ENCODE measurements at regions not wholly inside any gene's neighbourhood (a gene's known extent, or its start where the extent isn't known, plus 50 kb on each side); places are given as distances from the start of the nearest gene placed in this dataset.
"Not testable (repeated sequence)": the region's sequence is repeated elsewhere in the genome, so short reads cannot be mapped to it uniquely, and the experiment has no call there.

DNA sequence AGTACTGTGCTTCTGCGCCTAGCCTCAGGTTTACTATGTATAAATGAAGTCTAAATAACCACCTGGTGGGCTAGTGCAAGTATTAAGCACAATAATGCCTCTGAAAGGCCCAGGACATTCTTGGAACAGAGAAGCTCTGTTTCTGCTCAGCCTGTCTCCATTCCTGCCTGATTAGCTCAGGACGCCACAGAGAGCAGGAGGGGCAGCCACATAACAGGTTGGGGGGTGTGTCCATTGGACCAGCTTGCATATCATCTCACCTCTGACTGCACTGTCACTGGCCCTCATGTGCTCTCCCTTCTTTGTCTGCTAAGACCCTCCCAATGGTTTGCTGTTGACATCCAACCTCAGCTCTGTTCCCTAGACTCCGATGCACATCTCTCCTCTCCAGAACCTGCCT lies 52.8 kb upstream of the IKZF1 start:
- Mint-ChIP-seq H3K27me3 (no peaks in the 10 kb centered on the region), H3K27ac (no peak overlapping the region), H3K4me3 (no peak overlapping the region), H3K4me1 (ENCODE audit: low read depth in 2 of 2) (peaks cover 4 to 17% of the 10 kb centered on the region in 2 donors), H3K9me3 (no peaks in the 10 kb centered on the region), H3K36me3 (ENCODE audit: insufficient read depth) (peaks cover 5% of the 10 kb centered on the region)
- DNase-seq (no peak), ATAC-seq (replicated peaks) (no peak)

DNA sequence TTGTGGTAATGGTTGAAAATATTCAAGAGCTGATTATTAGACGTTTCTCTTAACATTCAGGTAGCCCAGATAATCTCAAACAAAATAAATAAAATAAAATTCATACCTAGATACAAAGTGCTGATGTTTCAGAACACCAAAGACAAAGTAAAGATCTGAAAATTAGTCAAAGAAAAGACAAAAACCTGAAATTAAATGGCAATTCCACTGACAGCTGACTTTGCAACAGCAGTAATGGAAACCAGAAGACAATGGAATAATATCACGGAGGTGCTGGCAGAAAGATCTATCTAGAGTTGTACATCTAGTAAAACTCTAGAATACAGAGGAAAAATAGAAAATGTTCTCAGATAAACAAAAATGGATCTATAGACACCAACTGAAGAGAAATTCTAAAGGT lies 58.0 kb upstream of the IKZF1 start:
- H3K4me3 Mint-ChIP-seq = no peak overlapping the region
- no peaks in the 10 kb centered on the region for H3K27me3 Mint-ChIP-seq
- no peak overlapping the region for H3K27ac Mint-ChIP-seq
- H3K4me1 Mint-ChIP-seq (ENCODE audit: low read depth in 2 of 2) = peaks cover 3 to 15% of the 10 kb centered on the region in 2 donors
- no peak for DNase-seq
- ATAC-seq (replicated peaks) = no peak
- H3K36me3 Mint-ChIP-seq (ENCODE audit: insufficient read depth) = no peaks in the 10 kb centered on the region
- peaks cover 0 to 7% of the 10 kb centered on the region in 2 donors for H3K9me3 Mint-ChIP-seq

DNA sequence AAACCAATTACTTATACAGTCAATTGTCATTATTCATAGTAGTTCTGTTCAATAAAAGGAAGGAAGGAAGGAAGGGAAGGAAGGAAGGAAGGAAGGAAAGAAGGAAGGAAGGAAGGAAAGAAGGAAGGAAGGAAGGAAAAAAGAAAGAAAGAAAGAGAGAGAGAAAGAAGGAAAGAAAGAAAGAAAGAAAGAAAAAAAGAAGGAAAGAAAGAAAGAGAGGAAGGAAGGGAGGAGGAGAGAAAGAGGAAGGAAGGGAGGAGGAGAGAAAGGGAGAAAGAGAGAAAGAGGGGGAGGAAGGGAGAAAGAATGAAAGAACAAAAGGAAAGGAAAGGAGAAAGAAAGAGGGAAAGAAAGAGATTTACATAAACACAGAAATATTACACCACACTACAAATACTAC lies 62.4 kb upstream of the IKZF1 start:
- not testable (repeated sequence) for DNase-seq; ATAC-seq (replicated peaks); H3K27ac Mint-ChIP-seq; H3K9me3 Mint-ChIP-seq; H3K27me3 Mint-ChIP-seq; H3K4me3 Mint-ChIP-seq; H3K36me3 Mint-ChIP-seq (ENCODE audit: insufficient read depth)
- H3K4me1 Mint-ChIP-seq (ENCODE audit: low read depth in 2 of 2) = peaks cover 3 to 22% of the 10 kb centered on the region in 2 donors

DNA sequence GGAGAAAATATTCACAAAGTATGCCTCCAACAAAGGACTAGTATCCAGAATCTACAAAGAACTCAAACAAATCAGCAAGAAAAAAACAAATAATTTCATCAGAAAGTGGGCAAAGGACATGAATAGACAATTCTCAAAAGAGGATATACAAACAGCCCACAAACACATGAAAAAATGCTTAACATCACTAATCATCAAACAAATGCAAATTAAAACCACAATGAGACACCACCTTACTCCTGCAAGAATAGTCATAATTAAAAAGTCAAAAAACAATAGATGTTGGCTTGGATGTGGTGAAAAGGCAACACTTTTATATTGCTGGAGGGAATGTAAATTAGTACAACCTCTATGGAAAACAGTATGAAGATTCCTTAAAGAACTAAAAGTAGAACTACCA lies 63.8 kb upstream of the IKZF1 start:
- H3K4me3 Mint-ChIP-seq = not testable (repeated sequence)

DNA sequence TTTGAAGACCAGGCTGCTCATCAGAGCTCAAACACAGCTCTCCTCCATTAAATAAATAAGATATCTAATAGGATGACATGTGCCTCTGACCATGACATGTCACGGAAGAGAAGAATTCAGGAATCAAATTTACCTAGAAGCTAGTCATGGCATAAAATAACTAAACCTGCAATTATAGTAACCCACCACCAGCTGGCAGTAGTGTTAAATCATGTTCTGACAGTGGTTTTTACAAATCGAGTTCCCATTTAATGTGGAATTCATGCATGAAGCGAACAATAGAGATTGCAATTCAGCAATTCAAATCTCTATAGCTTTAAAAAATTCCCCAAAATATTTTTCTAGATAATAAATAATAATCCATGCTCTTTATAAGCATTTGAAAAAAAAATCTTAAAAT lies 74.6 kb upstream of the IKZF1 start:
- DNase-seq (no peak), ATAC-seq (replicated peaks) (no peak)
- no peaks in the 10 kb centered on the region for H3K9me3 Mint-ChIP-seq
- H3K27ac Mint-ChIP-seq = no peak overlapping the region
- peaks cover 13 to 19% of the 10 kb centered on the region in 2 donors for H3K4me1 Mint-ChIP-seq (ENCODE audit: low read depth in 2 of 2)
- H3K27me3 Mint-ChIP-seq = no peaks in the 10 kb centered on the region
- no peak overlapping the region for H3K4me3 Mint-ChIP-seq
- no peaks in the 10 kb centered on the region for H3K36me3 Mint-ChIP-seq (ENCODE audit: insufficient read depth)

More for the DNA sequence above, 63.8 kb upstream of the IKZF1 start:
- ATAC-seq (replicated peaks); H3K9me3 Mint-ChIP-seq; H3K27ac Mint-ChIP-seq; H3K27me3 Mint-ChIP-seq; H3K36me3 Mint-ChIP-seq (ENCODE audit: insufficient read depth); DNase-seq: not testable (repeated sequence)
- H3K4me1 Mint-ChIP-seq (ENCODE audit: low read depth in 2 of 2) = peaks cover 3 to 23% of the 10 kb centered on the region in 2 donors

- Mint-ChIP-seq H3K27me3 (no peaks in the 10 kb centered on the region), H3K4me1 (ENCODE audit: low read depth in 2 of 2) (peaks cover 13 to 19% of the 10 kb centered on the region in 2 donors), H3K27ac (peak overlapping the region; percentile 13 to 59), H3K9me3 (no peaks in the 10 kb centered on the region), H3K4me3 (peak overlapping the region; percentile 41 to 64), H3K36me3 (ENCODE audit: insufficient read depth) (no peaks in the 10 kb centered on the region)
- ATAC-seq (replicated peaks) (no peak), DNase-seq (no peak)
Observed at GRCh38 chr7:50228148-50228547, 76.4 kb upstream of the IKZF1 start.

DNA sequence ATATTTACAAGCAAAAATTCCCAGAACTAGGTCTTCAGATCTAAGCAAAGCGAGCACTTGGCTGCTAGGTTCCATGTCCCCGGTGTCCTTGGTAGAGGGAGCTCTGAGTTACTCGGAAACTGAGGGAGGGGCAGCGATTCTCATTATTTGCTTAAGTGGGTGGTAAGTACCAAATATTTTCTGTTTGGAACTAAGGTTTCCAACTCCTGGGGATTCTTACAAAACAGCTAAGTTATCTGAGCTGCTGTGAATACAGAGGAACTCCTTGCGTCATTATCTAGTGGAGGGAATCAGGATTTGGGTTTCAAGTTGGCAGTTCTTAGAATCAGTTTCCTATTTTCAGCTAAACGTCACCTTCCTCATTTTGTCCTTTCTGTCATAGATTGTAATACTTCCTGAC lies 76.8 kb upstream of the IKZF1 start:
- Mint-ChIP-seq H3K4me1 (ENCODE audit: low read depth in 2 of 2) (peaks cover 13 to 19% of the 10 kb centered on the region in 2 donors), H3K4me3 (peak overlapping the region; percentile 41 to 64), H3K27ac (peak overlapping the region; percentile 13 to 59), H3K9me3 (no peaks in the 10 kb centered on the region), H3K36me3 (ENCODE audit: insufficient read depth) (no peaks in the 10 kb centered on the region), H3K27me3 (no peaks in the 10 kb centered on the region)
- DNase-seq (no peak), ATAC-seq (replicated peaks) (no peak)

DNA sequence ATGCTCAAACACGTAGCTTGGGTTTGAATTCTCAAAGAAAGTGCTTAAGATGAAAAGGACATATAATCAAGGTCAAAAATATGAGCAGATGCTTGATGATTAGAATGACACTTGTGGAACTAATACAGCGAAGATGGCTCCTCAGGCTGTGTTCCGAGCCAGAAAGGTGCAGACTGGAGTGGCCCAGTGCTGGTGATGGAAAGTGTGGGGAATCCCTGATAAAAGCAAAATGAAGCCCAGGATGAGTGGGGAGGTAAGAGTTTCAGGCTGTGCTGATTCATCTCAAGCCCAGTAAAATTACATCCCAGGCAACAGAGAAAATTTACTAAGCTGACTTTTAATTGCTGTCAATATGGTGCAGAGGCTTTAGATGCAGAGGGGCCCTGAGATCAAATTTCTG lies 77.8 kb upstream of the IKZF1 start:
- Mint-ChIP-seq H3K36me3 (ENCODE audit: insufficient read depth) (no peaks in the 10 kb centered on the region), H3K27ac (peak overlapping the region; percentile 13 to 59), H3K4me3 (peak overlapping the region; percentile 59 to 64), H3K27me3 (no peaks in the 10 kb centered on the region), H3K4me1 (ENCODE audit: low read depth in 2 of 2) (peaks cover 13 to 19% of the 10 kb centered on the region in 2 donors), H3K9me3 (peaks cover 0 to 3% of the 10 kb centered on the region in 2 donors)
- DNase-seq (no peak), ATAC-seq (replicated peaks) (peak; percentile 19)

DNA sequence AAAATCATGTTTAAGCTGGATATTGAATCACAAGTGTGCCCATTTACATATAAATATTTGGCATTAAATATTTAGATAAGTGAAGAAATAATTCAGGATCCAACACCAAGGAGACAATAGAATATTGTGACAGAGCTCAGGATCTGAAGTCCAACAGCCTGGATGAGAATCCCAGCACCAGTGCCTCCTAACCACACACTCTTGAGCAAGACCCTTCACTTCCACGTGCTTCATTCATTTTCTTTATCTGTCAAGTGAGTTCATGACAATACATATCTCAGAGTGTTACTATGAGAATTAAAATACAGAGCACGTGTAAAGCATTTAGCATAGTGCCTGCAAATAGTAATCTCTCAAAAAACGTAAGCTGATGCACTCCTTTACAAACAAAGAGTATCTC lies 78.4 kb upstream of the IKZF1 start:
- ATAC-seq (replicated peaks) = no peak
- no peaks in the 10 kb centered on the region for H3K36me3 Mint-ChIP-seq (ENCODE audit: insufficient read depth)
- H3K4me3 Mint-ChIP-seq = peak overlapping the region; percentile 59 to 64
- DNase-seq = no peak
- peaks cover 0 to 4% of the 10 kb centered on the region in 2 donors for H3K9me3 Mint-ChIP-seq
- peak overlapping the region; percentile 13 to 59 for H3K27ac Mint-ChIP-seq
- peaks cover 13 to 19% of the 10 kb centered on the region in 2 donors for H3K4me1 Mint-ChIP-seq (ENCODE audit: low read depth in 2 of 2)
- H3K27me3 Mint-ChIP-seq = no peaks in the 10 kb centered on the region

- no peak overlapping the region for H3K4me3 Mint-ChIP-seq
- DNase-seq (no peak), ATAC-seq (replicated peaks) (no peak)
- peaks cover 0 to 6% of the 10 kb centered on the region in 2 donors for H3K9me3 Mint-ChIP-seq
- no peak overlapping the region for H3K27ac Mint-ChIP-seq
- H3K4me1 Mint-ChIP-seq (ENCODE audit: low read depth in 2 of 2) = peaks cover 4 to 5% of the 10 kb centered on the region in 2 donors
- H3K36me3 Mint-ChIP-seq (ENCODE audit: insufficient read depth) = no peaks in the 10 kb centered on the region
- H3K27me3 Mint-ChIP-seq = no peaks in the 10 kb centered on the region
Observed at GRCh38 chr7:50221433-50221832, 83.1 kb upstream of the IKZF1 start.

GRCh38 chr7:50221028-50221427 lies 83.5 kb upstream of the IKZF1 start:
- Mint-ChIP-seq H3K4me3 (no peak overlapping the region), H3K27me3 (no peaks in the 10 kb centered on the region), H3K9me3 (peaks cover 0 to 6% of the 10 kb centered on the region in 2 donors), H3K4me1 (ENCODE audit: low read depth in 2 of 2) (peaks cover 0 to 2% of the 10 kb centered on the region in 2 donors), H3K36me3 (ENCODE audit: insufficient read depth) (no peaks in the 10 kb centered on the region), H3K27ac (no peak overlapping the region)
- DNase-seq (no peak), ATAC-seq (replicated peaks) (no peak)

DNA sequence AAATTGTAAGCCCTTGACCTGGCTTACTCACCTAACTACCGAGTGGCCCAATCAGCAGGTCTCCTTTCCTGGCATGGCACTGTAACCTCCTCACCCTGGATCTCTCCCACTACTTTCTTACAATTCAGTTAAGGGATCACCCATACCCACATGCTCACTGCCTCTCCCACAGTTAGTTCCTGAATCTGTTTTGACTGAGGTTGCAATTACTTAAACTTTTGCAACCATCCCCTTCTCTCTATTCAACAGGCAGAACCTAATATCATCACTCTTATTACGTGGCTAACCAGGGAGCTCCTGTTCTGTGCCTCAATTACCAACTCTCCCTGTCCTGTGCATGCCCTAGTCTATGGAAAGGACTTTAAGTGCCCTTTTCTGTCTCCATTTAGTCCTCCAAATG lies 84.2 kb upstream of the IKZF1 start:
- no peaks in the 10 kb centered on the region for H3K36me3 Mint-ChIP-seq (ENCODE audit: insufficient read depth)
- no peak overlapping the region for H3K4me3 Mint-ChIP-seq
- peaks cover 0 to 6% of the 10 kb centered on the region in 2 donors for H3K9me3 Mint-ChIP-seq
- H3K4me1 Mint-ChIP-seq (ENCODE audit: low read depth in 2 of 2) = peaks cover 0 to 8% of the 10 kb centered on the region in 2 donors
- H3K27ac Mint-ChIP-seq = no peak overlapping the region
- H3K27me3 Mint-ChIP-seq = no peaks in the 10 kb centered on the region
- ATAC-seq (replicated peaks) (no peak), DNase-seq (no peak)

GRCh38 chr7:50217821-50218281 lies 86.7 kb upstream of the IKZF1 start:
- no peak for DNase-seq
- Mint-ChIP-seq H3K4me3 (no peak overlapping the region), H3K27ac (no peak overlapping the region), H3K9me3 (peaks cover 0 to 6% of the 10 kb centered on the region in 2 donors), H3K36me3 (ENCODE audit: insufficient read depth) (no peaks in the 10 kb centered on the region), H3K27me3 (no peaks in the 10 kb centered on the region), H3K4me1 (ENCODE audit: low read depth in 2 of 2) (peaks cover 12 to 15% of the 10 kb centered on the region in 2 donors)
- no peak for ATAC-seq (replicated peaks)

DNA sequence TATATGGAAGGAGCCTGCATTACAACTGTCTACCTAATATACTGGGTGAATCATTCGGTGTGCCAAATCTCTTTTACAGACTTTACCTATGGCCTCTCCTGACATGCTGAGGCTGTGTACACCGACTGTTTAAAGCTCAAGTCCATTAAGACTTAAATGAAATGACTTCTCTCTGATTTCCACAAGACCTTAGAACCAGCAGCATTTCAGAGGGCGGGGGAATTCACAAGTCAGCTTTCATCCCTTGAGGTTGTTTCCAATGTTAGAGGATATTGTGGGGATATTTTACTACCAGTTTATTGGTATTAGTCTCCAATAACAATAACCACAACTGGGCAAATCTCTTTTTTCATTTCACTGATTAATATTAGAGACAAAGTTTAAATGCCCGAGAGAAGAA lies 87.1 kb upstream of the IKZF1 start:
- H3K27ac Mint-ChIP-seq = no peak overlapping the region
- no peak for DNase-seq
- peaks cover 16 to 20% of the 10 kb centered on the region in 2 donors for H3K4me1 Mint-ChIP-seq (ENCODE audit: low read depth in 2 of 2)

GRCh38 chr7:50216626-50217025 lies 87.9 kb upstream of the IKZF1 start:
- Mint-ChIP-seq H3K27ac (no peak overlapping the region), H3K36me3 (ENCODE audit: insufficient read depth) (no peaks in the 10 kb centered on the region), H3K4me1 (ENCODE audit: low read depth in 2 of 2) (peaks cover 21 to 24% of the 10 kb centered on the region in 2 donors), H3K9me3 (peaks cover 0 to 3% of the 10 kb centered on the region in 2 donors), H3K4me3 (no peak overlapping the region), H3K27me3 (no peaks in the 10 kb centered on the region)
- no peak for DNase-seq
- no peak for ATAC-seq (replicated peaks)

More for the DNA sequence above, 87.1 kb upstream of the IKZF1 start:
- no peaks in the 10 kb centered on the region for H3K27me3 Mint-ChIP-seq
- H3K9me3 Mint-ChIP-seq = peaks cover 0 to 4% of the 10 kb centered on the region in 2 donors
- no peak overlapping the region for H3K4me3 Mint-ChIP-seq
- H3K36me3 Mint-ChIP-seq (ENCODE audit: insufficient read depth) = no peaks in the 10 kb centered on the region
- no peak for ATAC-seq (replicated peaks)

Data from effector memory CD8-positive, alpha-beta T cell (primary cell).